ENCODE measurements at regions not wholly inside any gene's neighbourhood (a gene's known extent, or its start where the extent isn't known, plus 50 kb on each side); places are given as distances from the start of the nearest gene placed in this dataset.

- TF ChIP-seq POLR2A (IDR thresholded peaks at IDR 0.05) (no peak), CTCF (IDR thresholded peaks at IDR 0.05) (no peak)
- DNase-seq, result no peak
- Histone ChIP-seq H3K27me3 (no peaks in the 10 kb centered on the region), H3K9me3 (replicated peaks in 1 of 3) (no peaks in the 10 kb centered on the region), H3K4me3 (no peak overlapping the region), H3K27ac (no peak overlapping the region), H3K4me1 (replicated peaks in 1 of 2) (no peaks in the 10 kb centered on the region), H3K36me3 (replicated peaks in 1 of 2) (no peaks in the 10 kb centered on the region)
- 31 to 61% (median 52%) methylated on average over 1 of the region's 1 CpG for WGBS, 4 donors
- intact Hi-C loops (cut with DNase I), result no loop called here
Measured at GRCh38 chr9:83167126-83167525, 104.2 kb upstream of the RASEF start.

DNA sequence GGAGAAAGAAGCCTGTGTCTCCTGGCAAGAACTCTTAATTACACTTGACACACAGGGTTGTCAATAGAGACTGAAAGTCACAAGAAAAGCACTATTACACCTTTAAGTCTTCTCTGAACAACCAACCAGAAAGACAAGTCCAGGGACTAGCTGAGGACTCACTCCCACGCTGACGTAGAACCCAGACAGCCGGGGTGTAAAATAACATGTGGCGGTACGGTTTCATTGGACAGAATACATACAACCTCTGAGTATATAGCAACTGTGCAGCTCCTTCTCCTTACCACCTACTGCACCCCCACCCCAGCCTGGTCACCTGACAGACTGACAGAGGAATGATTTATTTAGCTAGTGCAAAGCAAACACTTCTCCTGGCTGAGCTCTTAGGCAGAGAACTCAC is 103.4 kb upstream of the RASEF start:
- TF ChIP-seq POLR2A (IDR thresholded peaks at IDR 0.05) (no peak), CTCF (IDR thresholded peaks at IDR 0.05) (no peak)
- DNase-seq, result no peak
- H3K4me1 ChIP-seq (replicated peaks in 1 of 2), result no peaks in the 10 kb centered on the region
- intact Hi-C loops (cut with DNase I), result no loop called here
- H3K4me3 ChIP-seq, result no peak overlapping the region
- no peaks in the 10 kb centered on the region for H3K36me3 ChIP-seq (replicated peaks in 1 of 2)
- no peak overlapping the region for H3K27ac ChIP-seq
- H3K27me3 ChIP-seq, result no peaks in the 10 kb centered on the region
- no peaks in the 10 kb centered on the region for H3K9me3 ChIP-seq (replicated peaks in 1 of 3)
- 74 to 81% (median 80%) methylated on average over 5 of the region's 5 CpGs for WGBS, 4 donors

DNA sequence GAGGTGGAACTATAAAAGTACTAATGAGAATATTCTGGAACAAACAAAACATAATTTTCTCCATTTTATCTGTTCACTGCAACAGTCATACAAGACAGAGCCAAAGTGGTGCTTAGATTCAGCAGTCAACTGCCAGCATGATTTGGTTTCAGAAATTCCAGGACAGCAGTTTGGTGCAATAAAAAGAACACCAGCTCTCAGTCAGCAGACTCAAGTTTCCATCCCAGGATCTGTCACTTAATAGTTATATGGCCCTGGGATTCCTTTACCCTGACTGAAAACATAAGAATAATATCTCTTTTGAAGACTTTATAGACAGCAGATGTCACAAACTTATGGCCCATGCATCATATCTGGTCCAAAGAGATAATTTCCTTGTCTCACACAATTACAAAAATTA is 92.8 kb upstream of the RASEF start:
- Histone ChIP-seq H3K9me3 (replicated peaks in 1 of 3) (no peaks in the 10 kb centered on the region), H3K27ac (no peak overlapping the region), H3K27me3 (no peaks in the 10 kb centered on the region), H3K4me1 (replicated peaks in 1 of 2) (no peaks in the 10 kb centered on the region), H3K36me3 (replicated peaks in 1 of 2) (no peaks in the 10 kb centered on the region), H3K4me3 (no peak overlapping the region)
- no peak for TF ChIP-seq CTCF (IDR thresholded peaks at IDR 0.05)
- TF ChIP-seq POLR2A (IDR thresholded peaks at IDR 0.05), result no peak
- no peak for DNase-seq
- intact Hi-C loops (cut with DNase I), result no loop called here

GRCh38 chr9:83154821-83155220 is 91.9 kb upstream of the RASEF start:
- DNase-seq, result no peak
- Histone ChIP-seq H3K36me3 (replicated peaks in 1 of 2) (no peaks in the 10 kb centered on the region), H3K4me1 (replicated peaks in 1 of 2) (no peaks in the 10 kb centered on the region), H3K27ac (no peak overlapping the region), H3K9me3 (replicated peaks in 1 of 3) (no peaks in the 10 kb centered on the region), H3K27me3 (no peaks in the 10 kb centered on the region), H3K4me3 (no peak overlapping the region)
- intact Hi-C loops (cut with DNase I), result no loop called here
- TF ChIP-seq CTCF (IDR thresholded peaks at IDR 0.05), result no peak
- WGBS, 4 donors, result 66 to 94% (median 90%) methylated on average over 2 of the region's 2 CpGs

All from adrenal gland (tissue), 9 donors.